ENCODE measurements at regions not wholly inside any gene's neighbourhood (a gene's known extent, or its start where the extent isn't known, plus 50 kb on each side); places are given as distances from the start of the nearest gene placed in this dataset.

DNA sequence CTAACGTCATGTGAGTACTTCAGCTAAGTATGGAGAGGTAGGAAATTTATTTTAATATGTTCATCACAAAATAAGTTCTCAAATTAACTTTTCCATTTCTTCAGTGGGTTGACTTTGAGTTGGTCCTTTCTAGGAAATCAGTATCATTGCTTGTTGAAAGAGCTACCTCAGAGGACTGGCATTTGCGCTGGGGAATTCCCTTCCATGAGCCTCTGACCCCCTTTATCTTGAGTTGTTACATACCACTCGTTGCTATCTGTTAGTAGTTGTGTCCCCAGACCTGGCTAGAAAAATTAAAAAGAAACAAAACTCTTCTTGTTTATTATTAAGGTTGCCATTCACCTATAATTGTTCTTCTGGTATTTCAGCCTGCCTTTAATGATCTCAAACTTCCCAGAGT is 96.8 kb upstream of the ROBO2 start:
- H3K4me3 ChIP-seq (ENCODE audit: low read depth, low read length) = no peak overlapping the region
- no peak for DNase-seq (ENCODE audit: low read depth, low spot score)
- in situ Hi-C loops (cut with HindIII; ENCODE audit: low sequenced_read_pairs) = no loop called here
- TF ChIP-seq, protein P1, sequence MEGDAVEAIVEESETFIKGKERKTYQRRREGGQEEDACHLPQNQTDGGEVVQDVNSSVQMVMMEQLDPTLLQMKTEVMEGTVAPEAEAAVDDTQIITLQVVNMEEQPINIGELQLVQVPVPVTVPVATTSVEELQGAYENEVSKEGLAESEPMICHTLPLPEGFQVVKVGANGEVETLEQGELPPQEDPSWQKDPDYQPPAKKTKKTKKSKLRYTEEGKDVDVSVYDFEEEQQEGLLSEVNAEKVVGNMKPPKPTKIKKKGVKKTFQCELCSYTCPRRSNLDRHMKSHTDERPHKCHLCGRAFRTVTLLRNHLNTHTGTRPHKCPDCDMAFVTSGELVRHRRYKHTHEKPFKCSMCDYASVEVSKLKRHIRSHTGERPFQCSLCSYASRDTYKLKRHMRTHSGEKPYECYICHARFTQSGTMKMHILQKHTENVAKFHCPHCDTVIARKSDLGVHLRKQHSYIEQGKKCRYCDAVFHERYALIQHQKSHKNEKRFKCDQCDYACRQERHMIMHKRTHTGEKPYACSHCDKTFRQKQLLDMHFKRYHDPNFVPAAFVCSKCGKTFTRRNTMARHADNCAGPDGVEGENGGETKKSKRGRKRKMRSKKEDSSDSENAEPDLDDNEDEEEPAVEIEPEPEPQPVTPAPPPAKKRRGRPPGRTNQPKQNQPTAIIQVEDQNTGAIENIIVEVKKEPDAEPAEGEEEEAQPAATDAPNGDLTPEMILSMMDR (IDR thresholded peaks at IDR 0.05; ENCODE audit: low read depth, low read length) = no peak

DNA sequence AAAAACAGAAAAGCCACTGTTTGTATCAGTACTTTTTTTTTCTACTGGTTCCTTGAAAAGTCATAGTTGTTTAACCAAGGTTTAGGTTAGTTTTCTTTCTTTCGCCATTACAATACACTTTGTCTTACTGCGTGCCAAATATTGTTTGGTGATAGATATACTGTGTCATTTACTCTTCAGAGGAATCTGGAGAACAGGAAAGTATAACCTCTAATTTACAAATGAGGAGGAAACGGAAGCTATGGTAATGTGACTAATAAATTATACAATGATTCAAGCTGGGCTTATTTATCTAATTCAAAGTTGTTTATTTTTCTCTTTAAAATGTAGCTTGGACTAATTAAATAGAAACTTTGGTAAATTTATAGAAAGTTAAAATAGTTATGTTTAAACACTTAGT is 96.2 kb upstream of the ROBO2 start:
- TF ChIP-seq, protein P1 (IDR thresholded peaks at IDR 0.05; ENCODE audit: low read depth, low read length) = no peak
- in situ Hi-C loops (cut with HindIII; ENCODE audit: low sequenced_read_pairs) = no loop called here
- no peak for DNase-seq (ENCODE audit: low read depth, low spot score)
- H3K4me3 ChIP-seq (ENCODE audit: low read depth, low read length) = no peak overlapping the region

DNA sequence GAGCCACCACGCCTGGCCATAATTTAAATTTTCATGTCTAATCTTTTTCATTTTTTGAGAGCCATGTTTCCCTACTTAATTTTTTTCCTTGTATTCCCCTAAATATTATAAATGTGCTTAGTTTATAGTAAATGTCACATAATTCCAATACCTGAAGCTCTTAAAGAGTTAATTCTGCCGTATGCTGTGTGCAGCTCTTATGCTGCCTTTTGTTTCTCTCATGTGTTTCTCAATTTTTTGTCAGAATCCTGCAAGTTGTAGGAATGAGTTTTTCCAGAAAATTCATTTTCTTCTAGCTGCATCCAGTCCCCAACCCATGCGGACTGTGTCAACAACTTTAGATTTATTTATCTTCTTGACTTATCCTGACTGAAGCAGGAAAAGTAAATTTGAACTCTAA is 90.9 kb upstream of the ROBO2 start:
- no peak overlapping the region for H3K4me3 ChIP-seq (ENCODE audit: low read depth, low read length)
- in situ Hi-C loops (cut with HindIII; ENCODE audit: low sequenced_read_pairs) = no loop called here
- no peak for DNase-seq (ENCODE audit: low read depth, low spot score)
- TF ChIP-seq, protein P1 (IDR thresholded peaks at IDR 0.05; ENCODE audit: low read depth, low read length) = no peak

DNA sequence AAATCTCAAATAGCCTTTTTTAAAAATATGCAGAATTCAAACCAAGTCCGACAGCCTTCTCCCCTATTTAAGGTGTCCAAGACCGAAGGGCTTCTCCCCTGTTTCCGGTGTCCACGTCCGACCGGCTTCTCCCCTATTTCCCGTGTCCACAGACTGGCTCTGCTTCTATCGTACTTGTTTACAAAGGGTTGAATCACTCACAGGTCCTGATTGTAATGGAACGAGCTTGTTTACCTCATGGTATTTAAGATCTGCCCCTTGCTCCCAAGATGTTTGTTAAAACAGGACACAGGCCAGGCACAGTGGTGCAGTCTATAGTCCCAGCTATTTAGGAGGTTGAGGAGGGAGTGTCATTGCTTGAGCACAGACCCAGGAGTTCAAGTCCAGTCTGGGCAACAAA is 90.4 kb upstream of the ROBO2 start:
- no peak overlapping the region for H3K4me3 ChIP-seq (ENCODE audit: low read depth, low read length)
- TF ChIP-seq, protein P1 (IDR thresholded peaks at IDR 0.05; ENCODE audit: low read depth, low read length) = no peak
- DNase-seq (ENCODE audit: low read depth, low spot score) = no peak
- in situ Hi-C loops (cut with HindIII; ENCODE audit: low sequenced_read_pairs) = no loop called here

DNA sequence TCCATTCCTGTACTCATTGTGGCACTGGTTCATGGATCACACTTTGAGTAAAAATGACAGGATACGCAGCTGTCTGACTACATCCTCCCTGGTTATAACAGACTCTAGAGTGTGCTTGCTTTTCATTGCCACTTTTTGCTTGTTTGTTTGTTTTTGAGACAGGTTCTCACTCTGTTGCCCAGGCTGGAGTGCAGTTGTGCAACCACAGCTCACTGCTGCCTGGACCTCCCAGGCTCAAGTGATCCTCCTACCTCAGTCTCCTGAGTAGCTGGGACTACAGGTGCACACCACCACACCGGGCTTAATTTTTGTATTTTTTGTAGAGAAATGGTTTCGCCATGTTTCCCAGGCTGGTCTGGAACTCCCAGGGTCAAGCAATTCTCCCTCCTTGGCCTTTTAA is 89.3 kb upstream of the ROBO2 start:
- no peak for DNase-seq (ENCODE audit: low read depth, low spot score)
- in situ Hi-C loops (cut with HindIII; ENCODE audit: low sequenced_read_pairs) = no loop called here
- H3K4me3 ChIP-seq (ENCODE audit: low read depth, low read length) = no peak overlapping the region
- TF ChIP-seq, protein P1 (IDR thresholded peaks at IDR 0.05; ENCODE audit: low read depth, low read length) = no peak

DNA sequence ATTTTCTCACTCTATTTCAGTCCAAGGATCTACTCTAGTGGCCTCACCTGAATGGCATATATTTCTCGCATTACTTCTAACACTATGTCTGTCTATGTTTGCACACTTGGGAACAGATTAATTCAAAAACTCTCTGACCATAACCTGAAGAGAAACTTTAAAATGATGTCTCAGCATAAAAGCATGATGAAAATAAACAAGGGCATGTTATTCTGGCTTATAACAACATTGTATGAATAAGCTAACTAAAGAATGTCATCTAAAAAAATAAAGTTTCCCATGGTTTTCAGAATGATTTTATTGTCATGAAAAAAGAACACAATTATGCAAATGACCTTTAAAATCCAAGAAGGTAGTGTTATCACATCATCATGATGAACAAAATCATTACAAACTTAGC is 85.5 kb upstream of the ROBO2 start:
- TF ChIP-seq, protein P1 (IDR thresholded peaks at IDR 0.05; ENCODE audit: low read depth, low read length) = no peak
- no peak overlapping the region for H3K4me3 ChIP-seq (ENCODE audit: low read depth, low read length)
- in situ Hi-C loops (cut with HindIII; ENCODE audit: low sequenced_read_pairs) = no loop called here
- DNase-seq (ENCODE audit: low read depth, low spot score) = peak; percentile 5

DNA sequence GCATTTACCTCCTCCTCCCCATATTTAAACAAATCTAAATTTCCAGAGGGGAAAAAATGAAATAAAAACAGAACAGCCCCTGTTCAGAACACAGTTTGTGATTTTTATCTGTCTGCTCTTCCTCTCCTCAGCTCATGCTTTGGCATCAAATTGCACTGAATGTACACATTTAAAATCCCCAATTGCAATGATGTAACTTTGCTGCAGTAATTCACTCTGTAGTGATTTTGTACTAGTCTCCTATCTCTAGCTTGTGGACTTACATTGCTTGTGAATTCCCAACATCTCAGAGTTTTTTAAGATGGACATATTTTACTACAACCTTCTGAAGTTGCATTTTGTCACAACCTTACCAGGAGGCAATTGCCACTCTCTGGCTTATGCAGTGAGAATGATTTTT is 81.6 kb upstream of the ROBO2 start:
- DNase-seq (ENCODE audit: low read depth, low spot score) = no peak
- TF ChIP-seq, protein P1 (IDR thresholded peaks at IDR 0.05; ENCODE audit: low read depth, low read length) = no peak
- in situ Hi-C loops (cut with HindIII; ENCODE audit: low sequenced_read_pairs) = no loop called here

More for the DNA sequence above, 81.6 kb upstream of the ROBO2 start:
- H3K4me3 ChIP-seq (ENCODE audit: low read depth, low read length) = no peak overlapping the region
